CD4-positive, alpha-beta T cell (primary cell): ENCODE measurements at regions not wholly inside any gene's neighbourhood (a gene's known extent, or its start where the extent isn't known, plus 50 kb on each side); places are given as distances from the start of the nearest gene placed in this dataset.

Source experiments
- ATAC-seq: fragments of 200-7000 bp; cut with Tn5 transposase; one replicate; pipeline ENCODE4 v1.10.0; 2022; ENCODE audit warnings: mild to moderate bottlenecking; ENCODE audit not compliant: poor library complexity
- CTCF ChIA-PET: fragments of 350-600 bp; sonication (Branson Sonifier 250); formaldehyde crosslinking; loops from one replicate; lab custom pipeline; 2021; ENCODE audit warnings: antibody characterized with exemption, inconsistent platforms; lab: Charles Lee
- POLR2A ChIA-PET: fragments of 350-600 bp; sonication (Branson Sonifier 250); formaldehyde crosslinking; loops from one replicate; lab custom pipeline; 2021; ENCODE audit warnings: antibody characterized with exemption, inconsistent platforms; lab: Charles Lee
- DNase-seq, 14 experiments: peaks; one replicate each; pipeline ENCODE4 v3.0.0-alpha.2; 2013 to 2020; ENCODE audit warnings: mixed read lengths in 2 of 14
- H3K27ac ChIP-seq, 2 donors: one replicate each; pipeline versions ENCODE4 v1.5.1 to v1.7.0; 2013; ENCODE audit warnings: low read length in 2 of 2, low read depth in 1 of 2, mild to moderate bottlenecking in 1 of 2
- H3K27me3 ChIP-seq, 2 experiments: 1 replicate in 1 of 2; 2 replicates in 1 of 2; pipeline versions ENCODE4 v1.6.1 to v1.7.0; 2013; ENCODE audit warnings: low read length in 2 of 2, control low read depth in 1 of 2, mild to moderate bottlenecking in 1 of 2, moderate library complexity in 1 of 2; ENCODE audit not compliant: insufficient read depth in 2 of 2, control insufficient read depth in 1 of 2
- H3K36me3 ChIP-seq: one replicate; pipeline ENCODE4 v1.6.1; 2013; ENCODE audit warnings: low read length, control low read depth; ENCODE audit not compliant: insufficient read depth
- H3K4me1 ChIP-seq: one replicate; pipeline ENCODE4 v1.6.1; 2013; ENCODE audit warnings: low read length, control low read depth; ENCODE audit not compliant: insufficient read depth
- H3K4me3 ChIP-seq: one replicate; pipeline ENCODE4 v1.5.1; 2013; ENCODE audit warnings: mild to moderate bottlenecking, low read length, moderate library complexity
- H3K9me3 ChIP-seq, 2 experiments: 1 replicate in 1 of 2; 2 replicates in 1 of 2; pipeline versions ENCODE4 v1.6.1 to v1.7.0; 2013; ENCODE audit warnings: low read length in 2 of 2, mild to moderate bottlenecking in 2 of 2, control low read depth in 1 of 2, moderate library complexity in 1 of 2; ENCODE audit not compliant: control insufficient read depth in 1 of 2, insufficient read depth in 1 of 2
- H3K27ac Mint-ChIP-seq: one replicate; pipeline ENCODE4 v1.8.0; 2020; ENCODE audit warnings: mixed read lengths
- H3K27me3 Mint-ChIP-seq: one replicate; pipeline ENCODE4 v1.8.0; 2021; ENCODE audit warnings: mixed read lengths
- H3K36me3 Mint-ChIP-seq: one replicate; pipeline ENCODE4 v1.8.0; 2021; ENCODE audit warnings: low read depth, mixed read lengths
- H3K4me1 Mint-ChIP-seq: one replicate; pipeline ENCODE4 v1.8.0; 2021; ENCODE audit warnings: low read depth, mixed read lengths
- H3K4me3 Mint-ChIP-seq: one replicate; pipeline ENCODE4 v1.8.0; 2020; ENCODE audit warnings: mild to moderate bottlenecking, mixed read lengths
- H3K9me3 Mint-ChIP-seq: one replicate; pipeline ENCODE4 v1.8.0; 2020; ENCODE audit warnings: mixed read lengths
- intact Hi-C, 2 experiments: fragments of 100-400 bp; cut with DNase I in 1 of 2; cut with micrococcal nuclease in 1 of 2; formaldehyde crosslinking; loops; one replicate each; pipeline versions ENCODE4 v1.15.1 to v1.9.0; 2023 to 2025; cut with DNase I, micrococcal nuclease
- TF ChIP-seq, protein P1 (sequence below): fragments of 200-600 bp; IDR thresholded peaks from one replicate; pipeline ENCODE4 v1.8.0; 2022; ENCODE audit warnings: antibody characterized with exemption, mild to moderate bottlenecking

DNA sequence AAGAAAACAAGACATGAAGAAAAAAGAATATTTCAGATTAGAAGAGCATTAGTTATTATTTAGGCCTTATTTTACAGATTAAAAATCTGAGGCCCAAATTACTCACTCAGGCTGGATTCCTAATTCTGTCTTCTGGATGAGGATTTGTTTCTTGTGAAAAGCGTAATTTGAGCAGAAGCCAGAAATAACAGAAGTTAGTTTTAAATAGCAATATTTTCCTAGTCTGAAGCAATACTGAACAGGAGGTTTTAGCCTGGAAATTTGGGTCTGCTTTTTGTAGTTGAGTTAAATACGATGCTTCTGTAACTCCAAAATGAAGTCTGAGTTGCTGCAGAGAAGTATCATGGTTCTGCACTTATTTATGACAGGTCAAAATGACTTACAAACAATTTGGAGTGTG, 124.9 kb downstream of the RTL3 start:
- TF ChIP-seq, protein P1, sequence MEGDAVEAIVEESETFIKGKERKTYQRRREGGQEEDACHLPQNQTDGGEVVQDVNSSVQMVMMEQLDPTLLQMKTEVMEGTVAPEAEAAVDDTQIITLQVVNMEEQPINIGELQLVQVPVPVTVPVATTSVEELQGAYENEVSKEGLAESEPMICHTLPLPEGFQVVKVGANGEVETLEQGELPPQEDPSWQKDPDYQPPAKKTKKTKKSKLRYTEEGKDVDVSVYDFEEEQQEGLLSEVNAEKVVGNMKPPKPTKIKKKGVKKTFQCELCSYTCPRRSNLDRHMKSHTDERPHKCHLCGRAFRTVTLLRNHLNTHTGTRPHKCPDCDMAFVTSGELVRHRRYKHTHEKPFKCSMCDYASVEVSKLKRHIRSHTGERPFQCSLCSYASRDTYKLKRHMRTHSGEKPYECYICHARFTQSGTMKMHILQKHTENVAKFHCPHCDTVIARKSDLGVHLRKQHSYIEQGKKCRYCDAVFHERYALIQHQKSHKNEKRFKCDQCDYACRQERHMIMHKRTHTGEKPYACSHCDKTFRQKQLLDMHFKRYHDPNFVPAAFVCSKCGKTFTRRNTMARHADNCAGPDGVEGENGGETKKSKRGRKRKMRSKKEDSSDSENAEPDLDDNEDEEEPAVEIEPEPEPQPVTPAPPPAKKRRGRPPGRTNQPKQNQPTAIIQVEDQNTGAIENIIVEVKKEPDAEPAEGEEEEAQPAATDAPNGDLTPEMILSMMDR: no peak
- H3K36me3 ChIP-seq: no peaks in the 10 kb centered on the region
- POLR2A ChIA-PET: no interaction called here
- no peak overlapping the region for H3K27ac ChIP-seq
- H3K4me3 ChIP-seq: no peak overlapping the region
- no peaks in the 10 kb centered on the region for H3K4me1 ChIP-seq
- H3K27me3 Mint-ChIP-seq: no peaks in the 10 kb centered on the region
- ATAC-seq: no peak
- H3K9me3 Mint-ChIP-seq: no peaks in the 10 kb centered on the region
- DNase-seq: no peak
- intact Hi-C loops: no loop called here
- H3K27ac Mint-ChIP-seq: no peak overlapping the region
- H3K4me1 Mint-ChIP-seq: no peaks in the 10 kb centered on the region
- H3K27me3 ChIP-seq: no peaks in the 10 kb centered on the region
- no peaks in the 10 kb centered on the region for H3K36me3 Mint-ChIP-seq
- no peak overlapping the region for H3K4me3 Mint-ChIP-seq
- H3K9me3 ChIP-seq: no peaks in the 10 kb centered on the region
- CTCF ChIA-PET: no interaction called here

GRCh38 chrX:78532363-78532762, 126.8 kb downstream of the RTL3 start:
- no peaks in the 10 kb centered on the region for H3K27me3 Mint-ChIP-seq
- H3K4me3 Mint-ChIP-seq: no peak overlapping the region
- no peaks in the 10 kb centered on the region for H3K4me1 Mint-ChIP-seq
- no peak overlapping the region for H3K4me3 ChIP-seq
- H3K9me3 ChIP-seq: no peaks in the 10 kb centered on the region
- ChIA-PET POLR2A (no interaction called here), CTCF (no interaction called here)
- H3K36me3 Mint-ChIP-seq: no peaks in the 10 kb centered on the region
- no peaks in the 10 kb centered on the region for H3K4me1 ChIP-seq
- no peaks in the 10 kb centered on the region for H3K36me3 ChIP-seq
- H3K27ac Mint-ChIP-seq: no peak overlapping the region
- H3K27me3 ChIP-seq: no peaks in the 10 kb centered on the region
- DNase-seq (no peak), ATAC-seq (no peak)
- no peaks in the 10 kb centered on the region for H3K9me3 Mint-ChIP-seq
- intact Hi-C loops: no loop called here
- TF ChIP-seq, protein P1: no peak
- no peak overlapping the region for H3K27ac ChIP-seq

DNA sequence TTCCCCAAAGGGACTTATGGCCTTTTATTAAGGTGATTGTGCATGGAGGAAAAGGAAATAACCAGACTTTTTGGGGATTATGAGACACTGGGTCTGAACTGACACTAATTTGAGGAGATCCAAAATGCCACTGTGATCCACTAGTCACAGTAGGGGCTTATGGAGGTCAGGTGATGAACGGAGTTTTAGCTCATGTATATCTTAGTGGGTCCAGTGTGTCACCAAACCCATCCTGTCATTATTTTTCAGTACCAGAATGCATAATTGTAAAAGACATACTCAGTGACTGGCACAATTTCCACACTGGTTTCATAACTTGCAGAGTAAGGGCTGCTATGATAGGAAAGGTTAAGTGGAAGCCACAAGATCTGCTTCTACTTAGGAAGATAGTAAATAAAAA, 131.3 kb downstream of the RTL3 start:
- no peaks in the 10 kb centered on the region for H3K9me3 ChIP-seq
- H3K4me1 ChIP-seq: no peaks in the 10 kb centered on the region
- TF ChIP-seq, protein P1: no peak

More for the DNA sequence above, 131.3 kb downstream of the RTL3 start:
- POLR2A ChIA-PET: interaction anchor here (0.5 kb wide), 1 partner anchor 9 kb away, joined by 3 read pairs; no protein-coding TSS in a partner anchor
- CTCF ChIA-PET: no interaction called here
- H3K36me3 ChIP-seq: no peaks in the 10 kb centered on the region
- Mint-ChIP-seq H3K4me1 (no peaks in the 10 kb centered on the region), H3K36me3 (no peaks in the 10 kb centered on the region), H3K27me3 (no peaks in the 10 kb centered on the region), H3K4me3 (no peak overlapping the region), H3K27ac (no peak overlapping the region), H3K9me3 (no peaks in the 10 kb centered on the region)
- intact Hi-C loops: no loop called here
- H3K27ac ChIP-seq: no peak overlapping the region
- no peaks in the 10 kb centered on the region for H3K27me3 ChIP-seq
- ATAC-seq (no peak), DNase-seq (no peak)
- no peak overlapping the region for H3K4me3 ChIP-seq
